Activated CD4-positive, alpha-beta T cell treated with anti-CD3 and anti-CD28 coated beads, Interleukin-2, amount 10 ng/mL, durations not matched to agents 24 days and 14 days (primary cell): ENCODE measurements at regions not wholly inside any gene's neighbourhood (a gene's known extent, or its start where the extent isn't known, plus 50 kb on each side); places are given as distances from the start of the nearest gene placed in this dataset.

Experiments
- DNase-seq: peaks from one replicate; pipeline ENCODE4 v3.0.0; 2022
- H3K27ac Mint-ChIP-seq: one replicate; pipeline ENCODE4 v1.8.0; 2022; ENCODE audit warnings: mild to moderate bottlenecking, mixed read lengths
- H3K27me3 Mint-ChIP-seq: one replicate; pipeline ENCODE4 v1.8.0; 2022; ENCODE audit warnings: mixed read lengths
- H3K36me3 Mint-ChIP-seq: one replicate; pipeline ENCODE4 v1.8.0; 2022; ENCODE audit warnings: low read depth, mild to moderate bottlenecking, mixed read lengths
- H3K4me1 Mint-ChIP-seq: one replicate; pipeline ENCODE4 v1.8.0; 2021; ENCODE audit warnings: mixed read lengths
- H3K4me3 Mint-ChIP-seq: one replicate; pipeline ENCODE4 v1.8.0; 2022; ENCODE audit warnings: mild to moderate bottlenecking, moderate library complexity, mixed read lengths
- H3K9me3 Mint-ChIP-seq: one replicate; pipeline ENCODE4 v1.8.0; 2021; ENCODE audit warnings: mixed read lengths
- intact Hi-C: fragments of 100-400 bp; cut with micrococcal nuclease; formaldehyde crosslinking; loops from one replicate; pipeline ENCODE4 v1.15.1; 2023

GRCh38 chr3:162774613-162775100 lies 1278.0 kb downstream of the OTOL1 start:
- Mint-ChIP-seq H3K27me3 (no peaks in the 10 kb centered on the region), H3K4me3 (no peak overlapping the region), H3K27ac (no peak overlapping the region), H3K9me3 (no peaks in the 10 kb centered on the region), H3K36me3 (no peaks in the 10 kb centered on the region), H3K4me1 (no peaks in the 10 kb centered on the region)
- intact Hi-C loops: no loop called here
- DNase-seq: no peak

- H3K27me3 Mint-ChIP-seq: no peaks in the 10 kb centered on the region
- no peak overlapping the region for H3K27ac Mint-ChIP-seq
- no peaks in the 10 kb centered on the region for H3K36me3 Mint-ChIP-seq
- DNase-seq: no peak
- intact Hi-C loops: no loop called here
- H3K4me1 Mint-ChIP-seq: no peaks in the 10 kb centered on the region
- H3K4me3 Mint-ChIP-seq: no peak overlapping the region
- H3K9me3 Mint-ChIP-seq: no peaks in the 10 kb centered on the region
Measured at GRCh38 chr3:162776148-162776547, 1279.5 kb downstream of the OTOL1 start.

GRCh38 chr3:162777118-162777517 lies 1280.5 kb downstream of the OTOL1 start:
- H3K4me1 Mint-ChIP-seq: no peaks in the 10 kb centered on the region
- intact Hi-C loops: no loop called here
- no peaks in the 10 kb centered on the region for H3K36me3 Mint-ChIP-seq
- H3K27ac Mint-ChIP-seq: no peak overlapping the region
- H3K9me3 Mint-ChIP-seq: no peaks in the 10 kb centered on the region
- no peak for DNase-seq
- no peak overlapping the region for H3K4me3 Mint-ChIP-seq
- H3K27me3 Mint-ChIP-seq: no peaks in the 10 kb centered on the region

GRCh38 chr3:162780313-162780712 lies 1283.7 kb downstream of the OTOL1 start:
- intact Hi-C loops: no loop called here
- Mint-ChIP-seq H3K27ac (no peak overlapping the region), H3K36me3 (no peaks in the 10 kb centered on the region), H3K9me3 (no peaks in the 10 kb centered on the region), H3K27me3 (no peaks in the 10 kb centered on the region), H3K4me1 (no peaks in the 10 kb centered on the region), H3K4me3 (no peak overlapping the region)
- no peak for DNase-seq

DNA sequence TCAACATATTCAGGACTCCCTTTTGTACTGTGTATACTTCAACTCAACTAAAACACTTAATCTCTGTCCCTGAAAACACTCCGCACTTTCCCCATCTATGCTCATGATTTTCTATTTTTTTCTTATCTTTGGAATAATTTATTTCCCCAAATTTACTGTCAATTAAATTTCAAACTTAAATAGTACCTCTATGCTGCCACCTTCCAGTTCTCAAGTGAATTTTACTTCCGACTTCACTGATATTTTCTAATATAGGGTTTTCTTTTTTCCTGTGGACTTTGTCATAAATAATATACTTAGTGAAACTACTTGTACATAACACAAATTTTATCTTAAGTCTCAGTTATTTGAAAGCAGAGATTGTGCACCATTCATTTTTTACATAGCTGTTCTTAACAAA lies 1303.3 kb downstream of the OTOL1 start:
- intact Hi-C loops: no loop called here

DNA sequence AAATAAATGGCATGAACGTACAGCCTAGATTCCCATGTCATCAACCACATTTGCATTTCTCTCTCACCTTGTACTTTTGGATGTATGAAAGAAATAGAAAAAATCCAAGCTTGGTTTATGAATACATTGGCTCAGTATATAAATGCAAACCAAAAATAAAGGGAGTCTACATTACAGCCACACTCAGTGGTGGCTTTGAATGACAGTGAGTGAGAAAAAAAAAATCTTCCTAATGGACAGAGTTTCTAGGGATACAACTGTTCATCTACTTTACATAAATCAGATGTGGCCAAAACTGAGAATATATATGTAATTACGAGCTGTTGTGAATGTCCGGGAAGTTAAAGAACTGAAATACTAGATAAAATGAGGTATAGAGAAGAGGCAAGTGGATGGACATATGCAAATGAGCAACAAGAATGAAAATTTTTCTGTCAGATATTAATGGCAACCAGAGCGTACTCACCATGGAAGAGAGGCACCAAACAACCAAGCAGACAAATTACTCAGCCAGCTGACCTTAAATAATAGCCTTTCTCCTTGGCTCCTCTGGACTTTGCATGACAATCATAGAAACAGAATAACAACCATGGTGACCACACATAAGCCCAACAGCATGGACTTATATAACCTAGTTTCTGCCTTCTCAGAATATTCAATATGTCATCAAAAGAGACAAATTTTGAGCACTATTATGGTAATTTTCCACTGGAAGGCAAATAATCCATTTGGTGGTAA lies 1305.8 kb downstream of the OTOL1 start:
- H3K9me3 Mint-ChIP-seq: no peaks in the 10 kb centered on the region
- H3K4me1 Mint-ChIP-seq: no peaks in the 10 kb centered on the region
- no peaks in the 10 kb centered on the region for H3K27me3 Mint-ChIP-seq
- intact Hi-C loops: no loop called here
- H3K4me3 Mint-ChIP-seq: no peak overlapping the region
- no peak for DNase-seq
- H3K27ac Mint-ChIP-seq: no peak overlapping the region
- H3K36me3 Mint-ChIP-seq: no peaks in the 10 kb centered on the region

More for the DNA sequence above, 1303.3 kb downstream of the OTOL1 start:
- no peaks in the 10 kb centered on the region for H3K27me3 Mint-ChIP-seq
- no peaks in the 10 kb centered on the region for H3K4me1 Mint-ChIP-seq
- DNase-seq: no peak
- no peaks in the 10 kb centered on the region for H3K36me3 Mint-ChIP-seq
- H3K9me3 Mint-ChIP-seq: no peaks in the 10 kb centered on the region
- no peak overlapping the region for H3K4me3 Mint-ChIP-seq
- H3K27ac Mint-ChIP-seq: no peak overlapping the region

- H3K36me3 Mint-ChIP-seq: no peaks in the 10 kb centered on the region
Measured at GRCh38 chr3:162810776-162811175, 1314.2 kb downstream of the OTOL1 start.

DNA sequence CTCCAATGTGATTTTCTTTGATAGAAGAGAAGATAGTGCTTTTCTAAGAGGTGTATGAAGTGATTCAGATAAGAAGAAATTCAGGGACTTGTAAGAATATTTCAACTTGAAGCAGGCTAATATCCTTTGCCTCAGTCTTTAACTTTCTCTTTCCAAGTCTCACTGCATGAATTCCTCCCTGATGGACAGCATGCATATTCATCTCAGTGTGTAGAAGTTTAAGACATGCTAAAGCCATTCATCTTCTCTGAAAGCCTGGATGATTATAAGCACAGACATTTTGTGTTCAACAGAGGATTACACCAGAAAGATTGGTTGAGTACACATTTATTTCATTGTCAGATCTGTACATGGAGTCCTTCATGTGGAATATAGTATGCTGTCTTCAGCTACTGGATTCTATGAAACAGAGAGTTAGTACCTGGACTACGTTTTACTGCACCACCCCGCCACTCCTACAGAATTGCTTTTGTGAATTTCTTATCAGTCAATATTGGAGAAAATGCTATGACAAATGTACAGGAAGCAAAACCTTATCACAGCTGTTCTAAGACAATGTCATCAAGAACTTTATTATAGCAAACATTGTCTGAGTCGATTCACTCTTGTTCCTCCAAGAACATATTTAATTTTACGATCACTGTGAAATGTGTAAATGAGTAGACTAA lies 1346.1 kb downstream of the OTOL1 start:
- intact Hi-C loops: no loop called here
- no peak overlapping the region for H3K4me3 Mint-ChIP-seq
- no peaks in the 10 kb centered on the region for H3K4me1 Mint-ChIP-seq
- no peaks in the 10 kb centered on the region for H3K27me3 Mint-ChIP-seq
- no peaks in the 10 kb centered on the region for H3K9me3 Mint-ChIP-seq
- no peak overlapping the region for H3K27ac Mint-ChIP-seq
- no peak for DNase-seq
- no peaks in the 10 kb centered on the region for H3K36me3 Mint-ChIP-seq

More at GRCh38 chr3:162810776-162811175, 1314.2 kb downstream of the OTOL1 start:
- no peaks in the 10 kb centered on the region for H3K27me3 Mint-ChIP-seq
- intact Hi-C loops: no loop called here
- no peak overlapping the region for H3K4me3 Mint-ChIP-seq
- DNase-seq: no peak
- H3K9me3 Mint-ChIP-seq: no peaks in the 10 kb centered on the region
- no peak overlapping the region for H3K27ac Mint-ChIP-seq
- H3K4me1 Mint-ChIP-seq: no peaks in the 10 kb centered on the region

DNA sequence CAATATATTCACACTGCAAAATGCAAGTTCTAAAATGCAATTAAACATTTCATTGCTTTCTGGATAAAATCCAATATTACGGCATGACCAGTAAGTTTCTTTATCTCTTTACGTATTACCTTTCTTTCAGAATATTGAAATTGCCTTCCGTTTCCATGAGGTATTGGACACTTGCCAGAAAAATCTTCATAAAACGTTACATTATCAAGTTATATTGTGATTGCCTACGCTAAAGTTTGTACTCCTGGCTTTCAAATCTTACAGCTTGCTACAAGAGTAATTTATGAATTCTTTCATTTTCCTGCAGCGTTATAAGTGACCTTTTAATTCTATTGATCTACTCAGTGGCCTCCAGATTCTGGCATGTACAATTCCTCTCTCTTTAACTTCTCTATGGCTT lies 1349.3 kb downstream of the OTOL1 start:
- no peak for DNase-seq
- Mint-ChIP-seq H3K27me3 (no peaks in the 10 kb centered on the region), H3K4me1 (no peaks in the 10 kb centered on the region), H3K27ac (no peak overlapping the region), H3K9me3 (no peaks in the 10 kb centered on the region), H3K4me3 (no peak overlapping the region), H3K36me3 (no peaks in the 10 kb centered on the region)
- intact Hi-C loops: no loop called here

GRCh38 chr3:162847511-162847910 lies 1350.9 kb downstream of the OTOL1 start:
- H3K27ac Mint-ChIP-seq: no peak overlapping the region
- no peaks in the 10 kb centered on the region for H3K36me3 Mint-ChIP-seq
- H3K9me3 Mint-ChIP-seq: no peaks in the 10 kb centered on the region

DNA sequence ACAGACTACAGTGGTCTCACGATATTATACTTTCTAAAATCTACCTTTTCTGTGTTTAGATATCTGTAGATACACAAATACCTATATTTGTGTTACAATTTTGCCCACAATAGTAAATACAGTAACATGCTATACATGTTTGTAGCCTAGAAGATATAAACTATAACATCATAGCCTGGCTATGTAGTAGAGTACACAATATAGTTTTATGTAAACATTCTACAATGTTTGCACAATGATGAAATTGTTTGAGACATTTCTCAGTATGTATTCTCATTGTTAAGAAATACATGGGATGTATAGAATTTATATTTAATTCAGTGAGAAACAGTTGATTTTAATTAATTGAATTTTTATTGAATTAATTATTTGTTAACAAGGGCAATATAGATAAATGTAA lies 1367.0 kb downstream of the OTOL1 start:
- no peak for DNase-seq
- Mint-ChIP-seq H3K27ac (no peak overlapping the region), H3K4me3 (no peak overlapping the region), H3K4me1 (no peaks in the 10 kb centered on the region), H3K9me3 (no peaks in the 10 kb centered on the region), H3K36me3 (no peaks in the 10 kb centered on the region), H3K27me3 (no peaks in the 10 kb centered on the region)
- intact Hi-C loops: no loop called here

More at GRCh38 chr3:162847511-162847910, 1350.9 kb downstream of the OTOL1 start:
- Mint-ChIP-seq H3K4me3 (no peak overlapping the region), H3K27me3 (no peaks in the 10 kb centered on the region), H3K4me1 (no peaks in the 10 kb centered on the region)
- no peak for DNase-seq
- intact Hi-C loops: no loop called here

DNA sequence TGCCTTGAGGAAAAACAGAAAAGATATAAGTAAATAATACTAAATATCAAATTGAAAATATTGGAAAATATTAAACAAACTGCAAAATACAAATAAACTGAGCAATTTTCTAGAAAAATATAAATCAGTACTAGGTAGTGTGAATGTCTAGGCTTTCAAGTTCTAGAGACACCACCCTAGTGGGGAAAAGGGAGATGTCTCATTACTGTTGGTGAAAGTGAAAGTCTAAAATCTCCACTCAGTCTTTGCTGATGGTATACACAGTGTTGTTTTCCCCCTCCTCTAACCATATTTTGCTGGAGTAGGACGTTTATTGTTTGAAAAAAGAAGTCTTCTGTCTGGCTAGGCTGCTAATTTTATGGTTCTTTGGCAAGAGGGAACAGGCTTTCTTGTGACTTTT lies 1368.9 kb downstream of the OTOL1 start:
- Mint-ChIP-seq H3K36me3 (no peaks in the 10 kb centered on the region), H3K4me3 (no peak overlapping the region), H3K27me3 (no peaks in the 10 kb centered on the region), H3K9me3 (no peaks in the 10 kb centered on the region), H3K27ac (no peak overlapping the region), H3K4me1 (no peaks in the 10 kb centered on the region)
- DNase-seq: no peak
- intact Hi-C loops: no loop called here

GRCh38 chr3:162879021-162879562 lies 1382.5 kb downstream of the OTOL1 start:
- Mint-ChIP-seq H3K27ac (no peak overlapping the region), H3K36me3 (no peaks in the 10 kb centered on the region), H3K4me1 (no peaks in the 10 kb centered on the region), H3K9me3 (no peaks in the 10 kb centered on the region), H3K4me3 (no peak overlapping the region), H3K27me3 (no peaks in the 10 kb centered on the region)
- intact Hi-C loops: no loop called here
- no peak for DNase-seq

DNA sequence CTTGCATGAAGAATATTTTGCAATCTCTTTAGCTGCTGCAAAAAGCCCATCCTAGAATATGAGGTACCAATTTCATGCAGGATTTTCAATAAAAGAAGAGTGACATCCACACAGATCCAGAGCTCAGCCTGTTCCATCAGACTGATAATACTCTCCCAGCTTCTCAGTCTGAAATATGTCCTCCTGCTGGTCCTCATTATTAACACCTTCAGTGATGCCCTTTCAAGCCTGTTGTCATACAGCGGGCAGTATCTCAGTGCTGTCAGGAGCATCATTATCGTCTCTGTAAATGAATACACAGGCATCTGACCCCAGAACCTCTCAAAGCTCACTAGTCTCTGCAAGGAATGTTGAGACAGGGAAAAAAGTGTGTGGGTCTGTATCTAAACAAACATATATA lies 1387.8 kb downstream of the OTOL1 start:
- H3K27ac Mint-ChIP-seq: no peak overlapping the region
- no peaks in the 10 kb centered on the region for H3K9me3 Mint-ChIP-seq
- no peaks in the 10 kb centered on the region for H3K27me3 Mint-ChIP-seq
- DNase-seq: no peak
- H3K4me3 Mint-ChIP-seq: no peak overlapping the region
- no peaks in the 10 kb centered on the region for H3K4me1 Mint-ChIP-seq
- intact Hi-C loops: no loop called here
- H3K36me3 Mint-ChIP-seq: no peaks in the 10 kb centered on the region
